Colonic mucosa (tissue), 4 donors: ENCODE measurements at regions not wholly inside any gene's neighbourhood (a gene's known extent, or its start where the extent isn't known, plus 50 kb on each side); places are given as distances from the start of the nearest gene placed in this dataset.
A peak's percentile ranks its signal among the peaks of the same experiment; 100 is the strongest.
"Not testable (repeated sequence)": the region's sequence is repeated elsewhere in the genome, so short reads cannot be mapped to it uniquely, and the experiment has no call there.

ENCODE experiments used
- DNase-seq: peaks from one replicate; pipeline ENCODE4 v3.0.0-alpha.2; 2020
- H3K27ac ChIP-seq: fragments of 200-600 bp; one replicate; pipeline ENCODE4 v1.8.0; 2021
- H3K27me3 ChIP-seq: fragments of 200-600 bp; one replicate; pipeline ENCODE4 v1.8.0; 2021
- H3K36me3 ChIP-seq: fragments of 200-600 bp; one replicate; pipeline ENCODE4 v1.8.0; 2021
- H3K4me1 ChIP-seq: fragments of 200-600 bp; one replicate; pipeline ENCODE4 v1.8.0; 2021; ENCODE audit warnings: mild to moderate bottlenecking
- H3K4me3 ChIP-seq: fragments of 200-600 bp; one replicate; pipeline ENCODE4 v1.8.0; 2021
- H3K9ac ChIP-seq, 2 donors: one replicate each; pipeline ENCODE4 v1.7.0; 2013; ENCODE audit warnings: control low read depth in 2 of 2, low read depth in 2 of 2, low read length in 2 of 2
- H3K9me3 ChIP-seq: fragments of 200-600 bp; one replicate; pipeline ENCODE4 v1.8.0; 2021
- CTCF ChIP-seq: fragments of 200-600 bp; IDR thresholded peaks from one replicate; pipeline ENCODE4 v1.8.0; 2022; ENCODE audit warnings: antibody characterized with exemption, mild to moderate bottlenecking
- intact Hi-C: fragments of 100-400 bp; cut with DNase I; formaldehyde crosslinking; loops from one replicate; pipeline ENCODE4 v1.14.1; 2022
- donor health status: healthy.
- donor health status: DM: no; HTN: no; CAD: no.
- donor health status: DM: no; HTN: no; CAD: no.

GRCh38 chrX:65072590-65072989 is 96.3 kb upstream of the ZC4H2 start:
- Histone ChIP-seq H3K9me3 (no peaks in the 10 kb centered on the region), H3K4me3 (no peak overlapping the region), H3K27ac (no peak overlapping the region), H3K9ac (no peak overlapping the region), H3K27me3 (no peaks in the 10 kb centered on the region), H3K4me1 (no peaks in the 10 kb centered on the region), H3K36me3 (no peaks in the 10 kb centered on the region)
- intact Hi-C loops = no loop called here
- no peak for DNase-seq
- no peak for TF ChIP-seq CTCF

GRCh38 chrX:65058626-65059025 is 82.4 kb upstream of the ZC4H2 start:
- H3K36me3 ChIP-seq, H3K27me3 ChIP-seq, H3K9ac ChIP-seq, H3K4me3 ChIP-seq, H3K27ac ChIP-seq, H3K4me1 ChIP-seq, H3K9me3 ChIP-seq, DNase-seq, intact Hi-C loops: not testable (repeated sequence)

GRCh38 chrX:65045001-65045400 is 68.8 kb upstream of the ZC4H2 start:
- no peak overlapping the region for H3K4me3 ChIP-seq
- H3K9ac ChIP-seq = no peak overlapping the region
- no peak for TF ChIP-seq CTCF
- H3K4me1 ChIP-seq = no peaks in the 10 kb centered on the region
- no peaks in the 10 kb centered on the region for H3K36me3 ChIP-seq
- H3K27me3 ChIP-seq = no peaks in the 10 kb centered on the region
- intact Hi-C loops = no loop called here
- H3K27ac ChIP-seq = no peak overlapping the region
- no peaks in the 10 kb centered on the region for H3K9me3 ChIP-seq
- DNase-seq = no peak

GRCh38 chrX:65035446-65035770 is 59.2 kb upstream of the ZC4H2 start:
- Histone ChIP-seq H3K4me1 (no peaks in the 10 kb centered on the region), H3K9ac (peak overlapping the region; percentile 58 to 64), H3K4me3 (peak overlapping the region; percentile 56), H3K27me3 (no peaks in the 10 kb centered on the region), H3K9me3 (no peaks in the 10 kb centered on the region), H3K27ac (peak overlapping the region; percentile 85), H3K36me3 (no peaks in the 10 kb centered on the region)
- TF ChIP-seq CTCF = no peak
- intact Hi-C loops = no loop called here
- no peak for DNase-seq

GRCh38 chrX:65034668-65035445 is 58.6 kb upstream of the ZC4H2 start, which contains the start of gene ZC3H12B:
ZC3H12B (plus strand) TSS chrX:65034826.
- H3K9ac ChIP-seq = peak within 1 kb of the TSS; percentile 58 to 79
- intact Hi-C loops = no loop called here

More at GRCh38 chrX:65034668-65035445, 58.6 kb upstream of the ZC4H2 start, which contains the start of gene ZC3H12B:
- Histone ChIP-seq H3K27ac (peak within 1 kb of the TSS; percentile 85), H3K36me3 (no peaks in the 10 kb centered on the region), H3K4me3 (peak within 1 kb of the TSS; percentile 56), H3K27me3 (no peaks in the 10 kb centered on the region), H3K4me1 (no peaks in the 10 kb centered on the region), H3K9me3 (no peaks in the 10 kb centered on the region)
- peak; percentile 40 for TF ChIP-seq CTCF
- DNase-seq = peak; percentile 82
